ENCODE measurements at regions not wholly inside any gene's neighbourhood (a gene's known extent, or its start where the extent isn't known, plus 50 kb on each side); places are given as distances from the start of the nearest gene placed in this dataset.

- Histone ChIP-seq H3K36me3 (ENCODE audit: control insufficient read depth in 2 of 2, insufficient read depth in 1 of 2, low read length in 2 of 2) (no peaks in the 10 kb centered on the region), H3K27ac (ENCODE audit: extremely low read depth, low read depth, low read length) (no peak overlapping the region), H3K9me3 (ENCODE audit: control insufficient read depth, insufficient read depth, low read depth, low read length) (no peaks in the 10 kb centered on the region), H3K4me3 (ENCODE audit: low read depth, low read length) (no peak overlapping the region), H3K4me1 (ENCODE audit: control insufficient read depth, insufficient read depth, low read length) (no peaks in the 10 kb centered on the region; the same call in 1 of the 2 replicates)
- TF ChIP-seq, protein P1, sequence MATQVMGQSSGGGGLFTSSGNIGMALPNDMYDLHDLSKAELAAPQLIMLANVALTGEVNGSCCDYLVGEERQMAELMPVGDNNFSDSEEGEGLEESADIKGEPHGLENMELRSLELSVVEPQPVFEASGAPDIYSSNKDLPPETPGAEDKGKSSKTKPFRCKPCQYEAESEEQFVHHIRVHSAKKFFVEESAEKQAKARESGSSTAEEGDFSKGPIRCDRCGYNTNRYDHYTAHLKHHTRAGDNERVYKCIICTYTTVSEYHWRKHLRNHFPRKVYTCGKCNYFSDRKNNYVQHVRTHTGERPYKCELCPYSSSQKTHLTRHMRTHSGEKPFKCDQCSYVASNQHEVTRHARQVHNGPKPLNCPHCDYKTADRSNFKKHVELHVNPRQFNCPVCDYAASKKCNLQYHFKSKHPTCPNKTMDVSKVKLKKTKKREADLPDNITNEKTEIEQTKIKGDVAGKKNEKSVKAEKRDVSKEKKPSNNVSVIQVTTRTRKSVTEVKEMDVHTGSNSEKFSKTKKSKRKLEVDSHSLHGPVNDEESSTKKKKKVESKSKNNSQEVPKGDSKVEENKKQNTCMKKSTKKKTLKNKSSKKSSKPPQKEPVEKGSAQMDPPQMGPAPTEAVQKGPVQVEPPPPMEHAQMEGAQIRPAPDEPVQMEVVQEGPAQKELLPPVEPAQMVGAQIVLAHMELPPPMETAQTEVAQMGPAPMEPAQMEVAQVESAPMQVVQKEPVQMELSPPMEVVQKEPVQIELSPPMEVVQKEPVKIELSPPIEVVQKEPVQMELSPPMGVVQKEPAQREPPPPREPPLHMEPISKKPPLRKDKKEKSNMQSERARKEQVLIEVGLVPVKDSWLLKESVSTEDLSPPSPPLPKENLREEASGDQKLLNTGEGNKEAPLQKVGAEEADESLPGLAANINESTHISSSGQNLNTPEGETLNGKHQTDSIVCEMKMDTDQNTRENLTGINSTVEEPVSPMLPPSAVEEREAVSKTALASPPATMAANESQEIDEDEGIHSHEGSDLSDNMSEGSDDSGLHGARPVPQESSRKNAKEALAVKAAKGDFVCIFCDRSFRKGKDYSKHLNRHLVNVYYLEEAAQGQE (tag by site-specific recombination; IDR thresholded peaks at IDR 0.05), result no peak
- no peak for TF ChIP-seq ZNF202 (tag by site-specific recombination; IDR thresholded peaks at IDR 0.05; ENCODE audit: borderline replicate concordance)
- TF ChIP-seq, protein P2, sequence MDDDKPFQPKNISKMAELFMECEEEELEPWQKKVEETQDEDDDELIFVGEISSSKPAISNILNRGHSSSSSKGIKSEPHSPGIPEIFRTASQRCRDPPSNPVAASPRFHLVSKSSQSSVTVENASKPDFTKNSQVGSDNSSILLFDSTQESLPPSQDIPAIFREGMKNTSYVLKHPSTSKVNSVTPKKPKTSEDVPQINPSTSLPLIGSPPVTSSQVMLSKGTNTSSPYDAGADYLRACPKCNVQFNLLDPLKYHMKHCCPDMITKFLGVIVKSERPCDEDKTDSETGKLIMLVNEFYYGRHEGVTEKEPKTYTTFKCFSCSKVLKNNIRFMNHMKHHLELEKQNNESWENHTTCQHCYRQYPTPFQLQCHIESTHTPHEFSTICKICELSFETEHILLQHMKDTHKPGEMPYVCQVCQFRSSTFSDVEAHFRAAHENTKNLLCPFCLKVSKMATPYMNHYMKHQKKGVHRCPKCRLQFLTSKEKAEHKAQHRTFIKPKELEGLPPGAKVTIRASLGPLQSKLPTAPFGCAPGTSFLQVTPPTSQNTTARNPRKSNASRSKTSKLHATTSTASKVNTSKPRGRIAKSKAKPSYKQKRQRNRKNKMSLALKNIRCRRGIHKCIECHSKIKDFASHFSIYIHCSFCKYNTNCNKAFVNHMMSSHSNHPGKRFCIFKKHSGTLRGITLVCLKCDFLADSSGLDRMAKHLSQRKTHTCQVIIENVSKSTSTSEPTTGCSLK (tag by site-specific recombination; IDR thresholded peaks at IDR 0.05), result no peak
- no peak for TF ChIP-seq ZNF362 (tag by site-specific recombination; IDR thresholded peaks at IDR 0.05)
- no peak for TF ChIP-seq ZNF24 (tag by site-specific recombination; IDR thresholded peaks at IDR 0.05)
- no peak for TF ChIP-seq HOXD13 (CRISPR knock-in tag; IDR thresholded peaks at IDR 0.05; ENCODE audit: borderline replicate concordance)
- no peak for TF ChIP-seq IKZF3 (tag by site-specific recombination; IDR thresholded peaks at IDR 0.05)
- no peak for TF ChIP-seq ZNF211 (tag by site-specific recombination; IDR thresholded peaks at IDR 0.05; ENCODE audit: low read depth)
- no peak for TF ChIP-seq ZNF423 (tag by site-specific recombination; IDR thresholded peaks at IDR 0.05)
- no peak for TF ChIP-seq ZNF324 (tag by site-specific recombination; IDR thresholded peaks at IDR 0.05)
- no peak for TF ChIP-seq ZNF16 (tag by site-specific recombination; IDR thresholded peaks at IDR 0.05; ENCODE audit: low read depth)
- TF ChIP-seq EGR2 (tag by site-specific recombination; IDR thresholded peaks at IDR 0.05; ENCODE audit: low read depth), result no peak
- no peak for TF ChIP-seq ZNF146 (tag by site-specific recombination; IDR thresholded peaks at IDR 0.05)
- no peak for TF ChIP-seq ZNF776 (tag by site-specific recombination; IDR thresholded peaks at IDR 0.05; ENCODE audit: borderline replicate concordance)
- no peak for TF ChIP-seq ZNF664 (tag by site-specific recombination; IDR thresholded peaks at IDR 0.05)
- TF ChIP-seq ZNF555 (tag by site-specific recombination; conservative IDR thresholded peaks at IDR 0.05), result no peak
- TF ChIP-seq MEIS1 (CRISPR knock-in tag; IDR thresholded peaks at IDR 0.05; ENCODE audit: borderline replicate concordance), result no peak
- TF ChIP-seq, protein P3, sequence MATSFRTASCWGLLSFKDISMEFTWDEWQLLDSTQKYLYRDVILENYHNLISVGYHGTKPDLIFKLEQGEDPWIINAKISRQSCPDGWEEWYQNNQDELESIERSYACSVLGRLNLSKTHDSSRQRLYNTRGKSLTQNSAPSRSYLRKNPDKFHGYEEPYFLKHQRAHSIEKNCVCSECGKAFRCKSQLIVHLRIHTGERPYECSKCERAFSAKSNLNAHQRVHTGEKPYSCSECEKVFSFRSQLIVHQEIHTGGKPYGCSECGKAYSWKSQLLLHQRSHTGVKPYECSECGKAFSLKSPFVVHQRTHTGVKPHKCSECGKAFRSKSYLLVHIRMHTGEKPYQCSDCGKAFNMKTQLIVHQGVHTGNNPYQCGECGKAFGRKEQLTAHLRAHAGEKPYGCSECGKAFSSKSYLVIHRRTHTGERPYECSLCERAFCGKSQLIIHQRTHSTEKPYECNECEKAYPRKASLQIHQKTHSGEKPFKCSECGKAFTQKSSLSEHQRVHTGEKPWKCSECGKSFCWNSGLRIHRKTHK (tag by site-specific recombination; IDR thresholded peaks at IDR 0.05), result no peak
- TF ChIP-seq SCRT2 (tag by site-specific recombination; IDR thresholded peaks at IDR 0.05), result no peak
- POLR2A ChIA-PET, result no interaction called here
- CTCF ChIA-PET, result interaction anchor here (0.6 to 0.8 kb wide), 2 partner anchors 257 to 422 kb away, joined by 3 read pairs; no protein-coding TSS in a partner anchor
Measured at GRCh38 chr1:98044071-98044697, 123.3 kb upstream of the DPYD start.
